CD4-positive, alpha-beta T cell (primary cell): ENCODE measurements at regions not wholly inside any gene's neighbourhood (a gene's known extent, or its start where the extent isn't known, plus 50 kb on each side); places are given as distances from the start of the nearest gene placed in this dataset.

Source experiments
- ATAC-seq: fragments of 200-7000 bp; cut with Tn5 transposase; one replicate; pipeline ENCODE4 v1.10.0; 2022; ENCODE audit warnings: mild to moderate bottlenecking; ENCODE audit not compliant: poor library complexity
- CTCF ChIA-PET: fragments of 350-600 bp; sonication (Branson Sonifier 250); formaldehyde crosslinking; loops from one replicate; lab custom pipeline; 2021; ENCODE audit warnings: antibody characterized with exemption, inconsistent platforms; lab: Charles Lee
- POLR2A ChIA-PET: fragments of 350-600 bp; sonication (Branson Sonifier 250); formaldehyde crosslinking; loops from one replicate; lab custom pipeline; 2021; ENCODE audit warnings: antibody characterized with exemption, inconsistent platforms; lab: Charles Lee
- DNase-seq, 14 experiments: peaks; one replicate each; pipeline ENCODE4 v3.0.0-alpha.2; 2013 to 2020; ENCODE audit warnings: mixed read lengths in 2 of 14
- H3K27ac ChIP-seq, 2 donors: one replicate each; pipeline versions ENCODE4 v1.5.1 to v1.7.0; 2013; ENCODE audit warnings: low read length in 2 of 2, low read depth in 1 of 2, mild to moderate bottlenecking in 1 of 2
- H3K27me3 ChIP-seq, 2 experiments: 1 replicate in 1 of 2; 2 replicates in 1 of 2; pipeline versions ENCODE4 v1.6.1 to v1.7.0; 2013; ENCODE audit warnings: low read length in 2 of 2, control low read depth in 1 of 2, mild to moderate bottlenecking in 1 of 2, moderate library complexity in 1 of 2; ENCODE audit not compliant: insufficient read depth in 2 of 2, control insufficient read depth in 1 of 2
- H3K36me3 ChIP-seq: one replicate; pipeline ENCODE4 v1.6.1; 2013; ENCODE audit warnings: low read length, control low read depth; ENCODE audit not compliant: insufficient read depth
- H3K4me1 ChIP-seq: one replicate; pipeline ENCODE4 v1.6.1; 2013; ENCODE audit warnings: low read length, control low read depth; ENCODE audit not compliant: insufficient read depth
- H3K4me3 ChIP-seq: one replicate; pipeline ENCODE4 v1.5.1; 2013; ENCODE audit warnings: mild to moderate bottlenecking, low read length, moderate library complexity
- H3K9me3 ChIP-seq, 2 experiments: 1 replicate in 1 of 2; 2 replicates in 1 of 2; pipeline versions ENCODE4 v1.6.1 to v1.7.0; 2013; ENCODE audit warnings: low read length in 2 of 2, mild to moderate bottlenecking in 2 of 2, control low read depth in 1 of 2, moderate library complexity in 1 of 2; ENCODE audit not compliant: control insufficient read depth in 1 of 2, insufficient read depth in 1 of 2
- H3K27ac Mint-ChIP-seq: one replicate; pipeline ENCODE4 v1.8.0; 2020; ENCODE audit warnings: mixed read lengths
- H3K27me3 Mint-ChIP-seq: one replicate; pipeline ENCODE4 v1.8.0; 2021; ENCODE audit warnings: mixed read lengths
- H3K36me3 Mint-ChIP-seq: one replicate; pipeline ENCODE4 v1.8.0; 2021; ENCODE audit warnings: low read depth, mixed read lengths
- H3K4me1 Mint-ChIP-seq: one replicate; pipeline ENCODE4 v1.8.0; 2021; ENCODE audit warnings: low read depth, mixed read lengths
- H3K4me3 Mint-ChIP-seq: one replicate; pipeline ENCODE4 v1.8.0; 2020; ENCODE audit warnings: mild to moderate bottlenecking, mixed read lengths
- H3K9me3 Mint-ChIP-seq: one replicate; pipeline ENCODE4 v1.8.0; 2020; ENCODE audit warnings: mixed read lengths
- intact Hi-C, 2 experiments: fragments of 100-400 bp; cut with DNase I in 1 of 2; cut with micrococcal nuclease in 1 of 2; formaldehyde crosslinking; loops; one replicate each; pipeline versions ENCODE4 v1.15.1 to v1.9.0; 2023 to 2025; cut with DNase I, micrococcal nuclease
- TF ChIP-seq, protein P1 (sequence below): fragments of 200-600 bp; IDR thresholded peaks from one replicate; pipeline ENCODE4 v1.8.0; 2022; ENCODE audit warnings: antibody characterized with exemption, mild to moderate bottlenecking

DNA sequence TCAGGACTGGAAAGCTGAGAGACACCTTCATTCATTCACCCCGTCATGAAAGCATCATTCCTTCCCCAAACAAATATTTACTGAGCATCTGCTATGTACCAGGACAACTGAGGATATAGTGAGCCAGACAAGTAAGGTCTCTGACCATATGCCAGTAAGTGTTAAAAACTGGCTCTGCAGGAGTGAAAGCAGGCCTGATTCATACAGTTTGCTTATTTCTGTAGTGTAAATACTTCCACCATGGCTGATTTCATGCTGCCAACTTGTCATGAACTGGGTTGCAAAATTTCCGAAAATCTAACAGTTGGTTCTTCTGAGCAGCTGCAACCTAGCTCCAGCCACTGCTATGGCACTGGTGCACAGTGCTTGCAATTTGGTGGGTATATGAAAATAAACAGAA lies 68.1 kb downstream of the YIPF5 start:
- ChIA-PET POLR2A (no interaction called here), CTCF (no interaction called here)
- intact Hi-C loops, result no loop called here
- Histone ChIP-seq H3K4me3 (no peak overlapping the region), H3K27ac (no peak overlapping the region), H3K27me3 (no peaks in the 10 kb centered on the region), H3K4me1 (no peaks in the 10 kb centered on the region), H3K9me3 (no peaks in the 10 kb centered on the region), H3K36me3 (no peaks in the 10 kb centered on the region)
- Mint-ChIP-seq H3K27me3 (no peaks in the 10 kb centered on the region), H3K36me3 (no peaks in the 10 kb centered on the region), H3K9me3 (peaks cover 3% of the 10 kb centered on the region), H3K4me3 (no peak overlapping the region), H3K4me1 (no peaks in the 10 kb centered on the region), H3K27ac (no peak overlapping the region)
- DNase-seq (no peak), ATAC-seq (no peak)
- TF ChIP-seq, protein P1, sequence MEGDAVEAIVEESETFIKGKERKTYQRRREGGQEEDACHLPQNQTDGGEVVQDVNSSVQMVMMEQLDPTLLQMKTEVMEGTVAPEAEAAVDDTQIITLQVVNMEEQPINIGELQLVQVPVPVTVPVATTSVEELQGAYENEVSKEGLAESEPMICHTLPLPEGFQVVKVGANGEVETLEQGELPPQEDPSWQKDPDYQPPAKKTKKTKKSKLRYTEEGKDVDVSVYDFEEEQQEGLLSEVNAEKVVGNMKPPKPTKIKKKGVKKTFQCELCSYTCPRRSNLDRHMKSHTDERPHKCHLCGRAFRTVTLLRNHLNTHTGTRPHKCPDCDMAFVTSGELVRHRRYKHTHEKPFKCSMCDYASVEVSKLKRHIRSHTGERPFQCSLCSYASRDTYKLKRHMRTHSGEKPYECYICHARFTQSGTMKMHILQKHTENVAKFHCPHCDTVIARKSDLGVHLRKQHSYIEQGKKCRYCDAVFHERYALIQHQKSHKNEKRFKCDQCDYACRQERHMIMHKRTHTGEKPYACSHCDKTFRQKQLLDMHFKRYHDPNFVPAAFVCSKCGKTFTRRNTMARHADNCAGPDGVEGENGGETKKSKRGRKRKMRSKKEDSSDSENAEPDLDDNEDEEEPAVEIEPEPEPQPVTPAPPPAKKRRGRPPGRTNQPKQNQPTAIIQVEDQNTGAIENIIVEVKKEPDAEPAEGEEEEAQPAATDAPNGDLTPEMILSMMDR, result no peak

DNA sequence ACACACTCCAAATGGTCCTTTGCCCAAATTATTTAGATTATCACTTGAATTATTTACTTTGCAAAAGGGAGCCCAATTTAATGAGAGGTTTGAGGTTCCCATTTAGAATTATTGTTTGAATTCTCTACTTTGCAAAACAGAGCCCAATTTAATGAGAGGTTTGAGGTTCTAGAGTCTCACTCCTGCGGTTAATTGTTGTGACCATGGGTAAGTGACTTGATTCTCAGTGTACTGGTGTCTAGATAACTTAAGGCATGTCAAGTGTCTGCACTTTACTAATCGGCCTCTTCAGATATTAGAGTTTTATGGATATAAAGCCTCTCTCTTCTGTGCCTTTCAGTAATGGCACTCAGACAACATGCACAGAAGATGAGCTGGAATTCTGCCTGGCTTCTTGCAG lies 67.5 kb downstream of the YIPF5 start:
- Histone ChIP-seq H3K27ac (no peak overlapping the region), H3K4me1 (no peaks in the 10 kb centered on the region), H3K36me3 (no peaks in the 10 kb centered on the region), H3K9me3 (no peaks in the 10 kb centered on the region), H3K27me3 (no peaks in the 10 kb centered on the region), H3K4me3 (no peak overlapping the region)
- intact Hi-C loops, result no loop called here
- Mint-ChIP-seq H3K36me3 (no peaks in the 10 kb centered on the region), H3K9me3 (no peaks in the 10 kb centered on the region), H3K27ac (no peak overlapping the region), H3K27me3 (no peaks in the 10 kb centered on the region), H3K4me1 (no peaks in the 10 kb centered on the region), H3K4me3 (no peak overlapping the region)
- ChIA-PET CTCF (no interaction called here), POLR2A (no interaction called here)
- TF ChIP-seq, protein P1, result no peak
- DNase-seq (no peak), ATAC-seq (no peak)

DNA sequence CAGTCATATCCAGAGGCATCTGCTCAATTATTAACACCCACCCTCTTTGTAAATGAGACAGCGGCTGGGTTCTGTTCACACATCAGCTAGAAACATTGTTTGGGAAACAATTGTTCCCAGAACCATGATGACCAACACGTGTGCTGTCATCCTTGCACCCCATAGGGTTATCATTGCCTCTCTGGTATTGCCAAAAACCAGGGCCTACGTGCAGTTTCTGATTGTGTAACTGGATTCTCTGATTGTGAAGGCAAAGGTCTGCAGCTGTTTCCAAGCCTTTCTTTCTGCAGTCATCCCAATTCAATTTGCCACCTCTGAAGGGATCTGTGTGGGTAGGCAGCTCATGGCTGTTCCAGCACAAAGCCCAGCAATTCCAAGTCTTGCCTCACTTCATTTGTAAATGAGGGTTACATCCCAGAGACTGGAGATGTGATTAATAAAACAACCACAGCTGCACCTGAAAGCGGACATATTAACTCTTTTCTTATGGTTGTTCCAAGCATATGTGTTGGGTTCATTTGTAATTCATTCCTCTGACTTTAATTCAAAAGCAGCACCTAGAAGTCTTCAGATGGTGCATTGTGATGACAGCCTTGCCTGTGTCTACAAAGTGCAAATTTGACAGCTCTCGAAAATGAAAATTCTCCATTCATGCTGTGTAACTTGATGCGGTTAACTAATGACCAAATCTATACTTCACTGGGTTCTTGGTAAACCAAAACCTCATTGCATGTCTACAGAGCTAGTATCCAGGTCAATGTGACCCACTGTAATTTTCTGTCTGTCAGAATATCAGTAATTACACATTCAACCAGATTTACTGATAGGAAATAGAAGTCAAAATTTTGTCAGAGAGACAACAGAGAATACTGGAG lies 66.6 kb downstream of the YIPF5 start:
- H3K27me3 Mint-ChIP-seq, result no peaks in the 10 kb centered on the region
- H3K36me3 ChIP-seq, result no peaks in the 10 kb centered on the region
- H3K9me3 Mint-ChIP-seq, result no peaks in the 10 kb centered on the region
- DNase-seq (no peak), ATAC-seq (no peak)
- H3K4me3 ChIP-seq, result no peak overlapping the region
- CTCF ChIA-PET, result no interaction called here
- no peaks in the 10 kb centered on the region for H3K27me3 ChIP-seq
- no peaks in the 10 kb centered on the region for H3K36me3 Mint-ChIP-seq
- H3K4me1 Mint-ChIP-seq, result no peaks in the 10 kb centered on the region
- no peaks in the 10 kb centered on the region for H3K9me3 ChIP-seq
- H3K4me1 ChIP-seq, result no peaks in the 10 kb centered on the region
- TF ChIP-seq, protein P1, result no peak
- no peak overlapping the region for H3K4me3 Mint-ChIP-seq
- no peak overlapping the region for H3K27ac ChIP-seq
- no peak overlapping the region for H3K27ac Mint-ChIP-seq
- POLR2A ChIA-PET, result no interaction called here
- intact Hi-C loops, result no loop called here
